Bone marrow (tissue), 2 donors: ENCODE measurements at regions not wholly inside any gene's neighbourhood (a gene's known extent, or its start where the extent isn't known, plus 50 kb on each side); places are given as distances from the start of the nearest gene placed in this dataset.
"Not testable (repeated sequence)": the region's sequence is repeated elsewhere in the genome, so short reads cannot be mapped to it uniquely, and the experiment has no call there.

Experiments used
- DNase-seq, 2 donors: peaks; one replicate each; lab custom pipeline; 2025; lab: John Stamatoyannopoulos, UW

- DNase-seq: no peak
These were observed 57.6 kb downstream of the CCDC59 start for GRCh38 chr12:82300611-82301010.

GRCh38 chr12:82299319-82300025 is 58.7 kb downstream of the CCDC59 start:
- no peak for DNase-seq

- no peak for DNase-seq
These were observed 67.8 kb downstream of the CCDC59 start for GRCh38 chr12:82290415-82290814.

- DNase-seq: not testable (repeated sequence)
These were observed 76.9 kb downstream of the CCDC59 start for GRCh38 chr12:82281335-82281734.

GRCh38 chr12:82279536-82280058 is 78.6 kb downstream of the CCDC59 start:
- no peak for DNase-seq

- no peak for DNase-seq
These were observed 80.6 kb downstream of the CCDC59 start for GRCh38 chr12:82277582-82277981.

- no peak for DNase-seq
These were observed 115.5 kb downstream of the CCDC59 start for GRCh38 chr12:82242729-82243128.

- DNase-seq: no peak
These were observed 132.3 kb downstream of the CCDC59 start for GRCh38 chr12:82225871-82226270.

- DNase-seq: no peak
These were observed 134.8 kb downstream of the CCDC59 start for GRCh38 chr12:82223426-82223825.

- DNase-seq: no peak
These were observed 141.7 kb downstream of the CCDC59 start for GRCh38 chr12:82216475-82216874.

- DNase-seq: no peak
These were observed 144.4 kb downstream of the CCDC59 start for GRCh38 chr12:82213761-82214160.

GRCh38 chr12:82210882-82211281 is 147.3 kb downstream of the CCDC59 start:
- DNase-seq: no peak

- DNase-seq: no peak
These were observed 148.7 kb downstream of the CCDC59 start for GRCh38 chr12:82209533-82209932.

- DNase-seq: no peak
These were observed 150.6 kb downstream of the CCDC59 start for GRCh38 chr12:82207556-82207955.

GRCh38 chr12:82203086-82203485 is 155.1 kb downstream of the CCDC59 start:
- DNase-seq: no peak

- no peak for DNase-seq
These were observed 170.6 kb downstream of the CCDC59 start for GRCh38 chr12:82187595-82187994.

GRCh38 chr12:82187011-82187410 is 171.2 kb downstream of the CCDC59 start:
- no peak for DNase-seq

GRCh38 chr12:82186282-82186681 is 171.9 kb downstream of the CCDC59 start:
- no peak for DNase-seq

- no peak for DNase-seq
These were observed 173.3 kb downstream of the CCDC59 start for GRCh38 chr12:82184844-82185243.

GRCh38 chr12:82182601-82183190 is 175.5 kb downstream of the CCDC59 start:
- no peak for DNase-seq

GRCh38 chr12:82176761-82177490 is 181.3 kb downstream of the CCDC59 start:
- DNase-seq: no peak

GRCh38 chr12:82176026-82176425 is 182.2 kb downstream of the CCDC59 start:
- DNase-seq: no peak

- DNase-seq: no peak
These were observed 183.3 kb downstream of the CCDC59 start for GRCh38 chr12:82174936-82175335.
